K562 (cell line): ENCODE measurements at regions not wholly inside any gene's neighbourhood (a gene's known extent, or its start where the extent isn't known, plus 50 kb on each side); places are given as distances from the start of the nearest gene placed in this dataset.

Experiments used
- ATAC-seq: fragments of 200-7000 bp; cut with Tn5 transposase; 3 replicates; pipeline ENCODE4 v1.9.1; 2020; ENCODE audit warnings: moderate library complexity
- BruUV-seq: library from RNA; stranded (reverse); fragments of 400-500 nt; replicated peaks from 2 replicates; lab custom pipeline; 2021; lab: Mats Ljungman, UMichigan
- CTCF ChIA-PET: fragments of 300-600 bp; formaldehyde crosslinking; extraction: SDS; loops from one replicate; lab custom pipeline; 2021; ENCODE audit warnings: low intra/inter-chr PET ratio; lab: Yijun Ruan, JAX
- POLR2A ChIA-PET: fragments of 300-600, 350-650 bp; sonication (Branson Sonifier 250); formaldehyde crosslinking; extraction: SDS; loops from one replicate; lab custom pipeline; 2021; ENCODE audit warnings: antibody characterized with exemption, inconsistent platforms; lab: Yijun Ruan, JAX
- DNase-seq, 4 experiments: peaks; one replicate each; pipeline versions ENCODE4 v3.0.0 to v3.0.0-alpha.2; 2011 to 2018; ENCODE audit warnings: low spot score in 3 of 4, mixed read lengths in 3 of 4; ENCODE audit errors: extremely low read depth in 1 of 4
- FAIRE-seq: peaks from 2 replicates; lab custom pipeline; 2011; peaks lifted over from hg19 to GRCh38; lab: Jason Lieb, UNC
- H2AFZ ChIP-seq: 2 replicates; pipeline ENCODE4 v1.6.0; 2011; ENCODE audit warnings: low read depth, low read length, control low read depth, inconsistent platforms
- H3K27ac ChIP-seq: fragments of 200-600 bp; 3 replicates; pipeline ENCODE4 v1.8.0; 2011; ENCODE audit warnings: low read depth, mild to moderate bottlenecking, control low read depth, inconsistent platforms, low read length, moderate library complexity, mixed read lengths; ENCODE audit errors: extremely low read depth
- H3K27me3 ChIP-seq, 2 experiments: fragments of 300-600 bp in 1 of 2; 2 replicates in 1 of 2; 3 replicates in 1 of 2; pipeline versions ENCODE4 v1.6.0 to v1.8.0; 2011; ENCODE audit warnings: inconsistent platforms in 2 of 2, low read length in 2 of 2, mild to moderate bottlenecking in 1 of 2, mixed read lengths in 1 of 2, moderate library complexity in 1 of 2; ENCODE audit not compliant: control insufficient read depth in 2 of 2, insufficient read depth in 2 of 2
- H3K36me3 ChIP-seq: fragments of 300-600 bp; 3 replicates; pipeline ENCODE4 v1.8.0; 2011; ENCODE audit warnings: mild to moderate bottlenecking, low read length, inconsistent platforms; ENCODE audit not compliant: control insufficient read depth, insufficient read depth
- H3K4me1 ChIP-seq, 2 experiments: fragments of 200-600 bp in 1 of 2; replicated peaks in 1 of 2; 2 replicates in 1 of 2; 3 replicates in 1 of 2; pipeline versions ENCODE4 v1.5.1 to v1.8.0; 2011; ENCODE audit warnings: inconsistent platforms in 2 of 2, low read length in 2 of 2, mild to moderate bottlenecking in 1 of 2, mixed read lengths in 1 of 2, moderate library complexity in 1 of 2; ENCODE audit not compliant: control insufficient read depth in 2 of 2, insufficient read depth in 2 of 2
- H3K4me2 ChIP-seq: 2 replicates; pipeline ENCODE4 v1.6.1; 2011; ENCODE audit warnings: low read length, control low read depth, inconsistent platforms, mixed read lengths; ENCODE audit not compliant: insufficient read depth
- H3K4me3 ChIP-seq: fragments of 200-600 bp; sonication (generic), shearing (Covaris generic); 2 replicates; pipeline ENCODE4 v1.5.1; 2016; ENCODE audit warnings: control low read depth, inconsistent platforms
- H3K79me2 ChIP-seq: fragments of 200-600 bp; 3 replicates; pipeline ENCODE4 v1.8.0; 2011; ENCODE audit warnings: low read length, inconsistent platforms; ENCODE audit not compliant: control insufficient read depth, insufficient read depth
- H3K9ac ChIP-seq, 2 experiments: 2 replicates each; pipeline versions ENCODE4 v1.6.0 to v1.6.1; 2011; ENCODE audit warnings: low read depth in 2 of 2, low read length in 2 of 2, control low read depth in 1 of 2, inconsistent platforms in 1 of 2, mild to moderate bottlenecking in 1 of 2, mixed read lengths in 1 of 2; ENCODE audit not compliant: insufficient read depth in 1 of 2
- H3K9me1 ChIP-seq: one replicate; pipeline ENCODE4 v1.6.0; 2011; ENCODE audit warnings: inconsistent platforms, mild to moderate bottlenecking, low read length, moderate library complexity; ENCODE audit not compliant: control insufficient read depth, insufficient read depth
- H3K9me3 ChIP-seq: replicated peaks from 2 replicates; pipeline ENCODE4 v1.5.1; 2011; ENCODE audit warnings: low read depth, low read length, inconsistent platforms; ENCODE audit not compliant: control insufficient read depth, insufficient read depth
- H4K20me1 ChIP-seq: replicated peaks from 2 replicates; pipeline ENCODE4 v1.6.1; 2011; ENCODE audit warnings: low read length, inconsistent platforms, mixed read lengths; ENCODE audit not compliant: control insufficient read depth, insufficient read depth
- ARID3B ChIP-seq: fragments of 250-450 bp; sonication (Bioruptor Pico); IDR thresholded peaks from 2 replicates; pipeline ENCODE4 v1.4.0; 2020; ENCODE audit warnings: borderline replicate concordance
- CSDE1 ChIP-seq, 2 experiments: fragments of 450-650 bp; IDR thresholded peaks; 2 replicates each; pipeline ENCODE4 v1.6.1; 2016; ENCODE audit warnings: mild to moderate bottlenecking in 1 of 2
- HIVEP1 ChIP-seq: fragments of 250-450 bp; sonication (Bioruptor Pico); IDR thresholded peaks from 2 replicates; pipeline ENCODE4 v1.4.0; 2020; ENCODE audit warnings: mild to moderate bottlenecking
- HMG20A ChIP-seq: fragments of 450-650 bp; formaldehyde crosslinking; conservative IDR thresholded peaks from 2 replicates; pipeline ENCODE4 v1.4.0; 2020; ENCODE audit warnings: mild to moderate bottlenecking, mixed read lengths
- HMG20B ChIP-seq: fragments of 250-450 bp; sonication (Bioruptor Pico); IDR thresholded peaks from 2 replicates; pipeline ENCODE4 v1.5.0; 2021; ENCODE audit warnings: mild to moderate bottlenecking
- NFE2L1 ChIP-seq: fragments of 450-650 bp; IDR thresholded peaks from 2 replicates; pipeline ENCODE4 v1.6.1; 2016; ENCODE audit warnings: missing genetic modification characterization, low read depth, mild to moderate bottlenecking, missing compliant biosample characterization, moderate library complexity, borderline replicate concordance
- RFX7 ChIP-seq: fragments of 250-450 bp; sonication (Bioruptor Pico); IDR thresholded peaks from 2 replicates; pipeline ENCODE4 v1.5.1; 2021; ENCODE audit warnings: mild to moderate bottlenecking
- ZBTB49 ChIP-seq: sonication (generic); formaldehyde crosslinking; IDR thresholded peaks from 2 replicates; pipeline ENCODE4 v1.8.0; 2022; ENCODE audit warnings: missing genetic modification reagents, mild to moderate bottlenecking, borderline replicate concordance
- ZKSCAN1 ChIP-seq: fragments of 150-350 bp; IDR thresholded peaks from 2 replicates; pipeline ENCODE4 v1.6.1; 2016; ENCODE audit warnings: low read depth, low read length
- ZKSCAN8 ChIP-seq: fragments of 200-800 bp; sonication (Bioruptor generic); IDR thresholded peaks from 2 replicates; pipeline ENCODE4 v1.6.1; 2016; ENCODE audit warnings: missing genetic modification characterization, missing compliant biosample characterization
- ZNF584 ChIP-seq: fragments of 200-800 bp; sonication (Bioruptor generic); IDR thresholded peaks from 2 replicates; pipeline ENCODE4 v1.6.1; 2016; ENCODE audit warnings: low read depth, mild to moderate bottlenecking, missing genetic modification characterization, missing compliant biosample characterization
- WGBS: fragments of 100-300 bp; shearing (Covaris generic); methylation state at CpG from one replicate; pipeline ENCODE4 v1.1.6; 2016; ENCODE audit warnings: low coverage, mixed read lengths; ENCODE audit not compliant: insufficient coverage; ENCODE audit errors: missing lambda C conversion rate; 5-methylcytosine and 5-hydroxymethylcytosine counted together
- in situ Hi-C: fragments of 300-500 bp; cut with MboI; formaldehyde crosslinking; loops from 4 replicates; pipeline ENCODE4 v1.15.0; 2018; ENCODE audit warnings: inconsistent platforms, mixed read lengths
- intact Hi-C: fragments of 100-400 bp; cut with micrococcal nuclease; formaldehyde crosslinking; loops from 2 replicates; pipeline ENCODE4 v1.14.2; 2022

GRCh38 chrX:9317176-9317575, 147.7 kb upstream of the TBL1X start:
- Histone ChIP-seq H3K4me1 (peaks cover 2 to 3% of the 10 kb centered on the region in 2 experiments; a peak in 2 of 5 replicates), H3K4me2 (no peak overlapping the region), H4K20me1 (no peaks in the 10 kb centered on the region), H3K79me2 (no peaks in the 10 kb centered on the region), H3K9me3 (no peaks in the 10 kb centered on the region), H3K27ac (no peak overlapping the region), H3K36me3 (no peaks in the 10 kb centered on the region), H2AFZ (no peak overlapping the region), H3K27me3 (no peaks in the 10 kb centered on the region), H3K4me3 (no peak overlapping the region)
- in situ Hi-C loops = no loop called here
- CTCF ChIA-PET = no interaction called here
- DNase-seq (no peak), ATAC-seq (no peak), FAIRE-seq (no peak)
- 47% methylated on average over 6 of the region's 7 CpGs for WGBS
- BruUV-seq = no TSS peak
- POLR2A ChIA-PET = interaction anchor here (0.6 kb wide), 1 partner anchor 777 kb away, joined by 3 read pairs; no protein-coding TSS in a partner anchor
- intact Hi-C loops = no loop called here
- no peak for TF ChIP-seq ZBTB49
- TF ChIP-seq ZKSCAN1 = no peak
- no peak for TF ChIP-seq NFE2L1 (tag)
- no peak for TF ChIP-seq ZKSCAN8 (CRISPR knock-in tag)
- TF ChIP-seq ZNF584 (CRISPR knock-in tag) = no peak
- no peak for TF ChIP-seq HMG20A (CRISPR knock-in tag)
- no peak for TF ChIP-seq RFX7 (CRISPR knock-in tag)
- TF ChIP-seq CSDE1 (IDR thresholded peaks at IDR 0.05) = no peak
- TF ChIP-seq ARID3B = no peak
- TF ChIP-seq HIVEP1 = no peak
- no peak for TF ChIP-seq HMG20B (CRISPR knock-in tag)
- TF ChIP-seq, all 486 proteins: peak for 0
- H3K9me1 ChIP-seq = no peaks in the 10 kb centered on the region
- no peak overlapping the region for H3K9ac ChIP-seq
